GM20431 (cell line): ENCODE measurements at regions not wholly inside any gene's neighbourhood (a gene's known extent, or its start where the extent isn't known, plus 50 kb on each side); places are given as distances from the start of the nearest gene placed in this dataset.
"Not testable (repeated sequence)": the region's sequence is repeated elsewhere in the genome, so short reads cannot be mapped to it uniquely, and the experiment has no call there.

Experiments used
- in situ Hi-C: fragments of 300-500 bp; cut with MseI, MboI; formaldehyde crosslinking; loops from one replicate; pipeline ENCODE4 v1.15.0; 2020; ENCODE audit warnings: low sequenced_read_pairs; ENCODE audit not compliant: unreplicated experiment

- in situ Hi-C loops = no loop called here
These were observed 128.2 kb upstream of the WDFY3 start for GRCh38 chr4:85094735-85095134.

GRCh38 chr4:85102606-85103005, 136.1 kb upstream of the WDFY3 start:
- in situ Hi-C loops = no loop called here

- in situ Hi-C loops = no loop called here
These were observed 139.7 kb upstream of the WDFY3 start for GRCh38 chr4:85106166-85106565.

- in situ Hi-C loops = no loop called here
These were observed 140.4 kb upstream of the WDFY3 start for GRCh38 chr4:85106805-85107336.

GRCh38 chr4:85107553-85107952, 141.1 kb upstream of the WDFY3 start:
- in situ Hi-C loops = no loop called here

GRCh38 chr4:85113706-85114105, 147.2 kb upstream of the WDFY3 start:
- in situ Hi-C loops = no loop called here

GRCh38 chr4:85114526-85114925, 148.0 kb upstream of the WDFY3 start:
- in situ Hi-C loops = no loop called here

- in situ Hi-C loops = no loop called here
These were observed 149.5 kb upstream of the WDFY3 start for GRCh38 chr4:85116008-85116407.

- in situ Hi-C loops = no loop called here
These were observed 159.2 kb upstream of the WDFY3 start for GRCh38 chr4:85125688-85126087.

GRCh38 chr4:85126991-85127591, 160.6 kb upstream of the WDFY3 start:
- in situ Hi-C loops = no loop called here

GRCh38 chr4:85127653-85128052, 161.2 kb upstream of the WDFY3 start:
- in situ Hi-C loops = no loop called here

GRCh38 chr4:85128246-85129204, 162.0 kb upstream of the WDFY3 start:
- in situ Hi-C loops = no loop called here

- in situ Hi-C loops = not testable (repeated sequence)
These were observed 163.1 kb upstream of the WDFY3 start for GRCh38 chr4:85129354-85130125.

- in situ Hi-C loops = no loop called here
These were observed 165.6 kb upstream of the WDFY3 start for GRCh38 chr4:85132117-85132516.

- in situ Hi-C loops = no loop called here
These were observed 166.1 kb upstream of the WDFY3 start for GRCh38 chr4:85132570-85132969.

GRCh38 chr4:85139749-85140148, 173.3 kb upstream of the WDFY3 start:
- in situ Hi-C loops = not testable (repeated sequence)

GRCh38 chr4:85142451-85142850, 176.0 kb upstream of the WDFY3 start:
- in situ Hi-C loops = no loop called here

- in situ Hi-C loops = no loop called here
These were observed 181.1 kb upstream of the WDFY3 start for GRCh38 chr4:85147481-85148076.

- in situ Hi-C loops = no loop called here
These were observed 183.2 kb upstream of the WDFY3 start for GRCh38 chr4:85149676-85150075.

GRCh38 chr4:85151371-85151770, 184.9 kb upstream of the WDFY3 start:
- in situ Hi-C loops = no loop called here
